Neural progenitor cell (in vitro differentiated cells): ENCODE measurements at regions not wholly inside any gene's neighbourhood (a gene's known extent, or its start where the extent isn't known, plus 50 kb on each side); places are given as distances from the start of the nearest gene placed in this dataset.

ENCODE experiments used
- EZH2 ChIP-seq: fragments of 200-600 bp; sonication (generic); IDR thresholded peaks from 2 replicates; pipeline ENCODE4 v1.6.1; 2017; ENCODE audit warnings: antibody characterized with exemption, mild to moderate bottlenecking, moderate library complexity
- EZH2phosphoT487 ChIP-seq: fragments of 200-600 bp; sonication (generic); IDR thresholded peaks from 2 replicates; pipeline ENCODE4 v1.6.1; 2017; ENCODE audit warnings: antibody characterized with exemption
- TF ChIP-seq, protein P1 (sequence below): fragments of 200-600 bp; sonication (generic); IDR thresholded peaks from 2 replicates; pipeline ENCODE4 v1.5.1; 2017; ENCODE audit warnings: antibody characterized with exemption, mild to moderate bottlenecking

DNA sequence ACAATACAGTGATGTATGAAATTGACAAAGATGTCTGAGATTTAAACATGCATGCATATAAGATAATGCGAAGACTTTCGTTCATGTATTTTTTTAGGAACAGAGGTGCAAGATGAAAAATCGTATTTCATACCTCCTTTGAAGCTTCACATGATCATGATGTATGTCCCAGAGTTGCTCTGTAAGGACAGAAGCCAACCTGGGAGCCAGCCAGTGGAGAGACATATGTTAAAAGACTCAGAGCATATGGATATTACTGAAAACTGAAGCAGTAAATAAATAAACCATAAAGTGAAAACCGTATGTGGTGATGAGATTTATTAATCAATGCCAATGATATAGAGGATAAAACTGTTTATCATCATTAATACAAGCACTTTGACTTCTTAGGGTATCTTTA, 424.4 kb upstream of the NETO1 start:
- TF ChIP-seq, protein P1, sequence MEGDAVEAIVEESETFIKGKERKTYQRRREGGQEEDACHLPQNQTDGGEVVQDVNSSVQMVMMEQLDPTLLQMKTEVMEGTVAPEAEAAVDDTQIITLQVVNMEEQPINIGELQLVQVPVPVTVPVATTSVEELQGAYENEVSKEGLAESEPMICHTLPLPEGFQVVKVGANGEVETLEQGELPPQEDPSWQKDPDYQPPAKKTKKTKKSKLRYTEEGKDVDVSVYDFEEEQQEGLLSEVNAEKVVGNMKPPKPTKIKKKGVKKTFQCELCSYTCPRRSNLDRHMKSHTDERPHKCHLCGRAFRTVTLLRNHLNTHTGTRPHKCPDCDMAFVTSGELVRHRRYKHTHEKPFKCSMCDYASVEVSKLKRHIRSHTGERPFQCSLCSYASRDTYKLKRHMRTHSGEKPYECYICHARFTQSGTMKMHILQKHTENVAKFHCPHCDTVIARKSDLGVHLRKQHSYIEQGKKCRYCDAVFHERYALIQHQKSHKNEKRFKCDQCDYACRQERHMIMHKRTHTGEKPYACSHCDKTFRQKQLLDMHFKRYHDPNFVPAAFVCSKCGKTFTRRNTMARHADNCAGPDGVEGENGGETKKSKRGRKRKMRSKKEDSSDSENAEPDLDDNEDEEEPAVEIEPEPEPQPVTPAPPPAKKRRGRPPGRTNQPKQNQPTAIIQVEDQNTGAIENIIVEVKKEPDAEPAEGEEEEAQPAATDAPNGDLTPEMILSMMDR: no peak
- no peak for TF ChIP-seq EZH2
- no peak for TF ChIP-seq EZH2phosphoT487
